ENCODE measurements at regions not wholly inside any gene's neighbourhood (a gene's known extent, or its start where the extent isn't known, plus 50 kb on each side); places are given as distances from the start of the nearest gene placed in this dataset.

- Histone ChIP-seq H3K9ac (ENCODE audit: insufficient read depth, low read length, poor library complexity, severe bottlenecking) (no peak overlapping the region), H3K9me3 (replicated peaks in 1 of 2; ENCODE audit: control insufficient read depth in 1 of 2, insufficient read depth in 1 of 2, low read length in 2 of 2) (peaks cover 25 to 29% of the 10 kb centered on the region in 2 donors), H3K36me3 (replicated peaks in 1 of 2; ENCODE audit: control insufficient read depth in 1 of 2, insufficient read depth in 2 of 2, low read length in 2 of 2) (no peaks in the 10 kb centered on the region), H3K4me1 (ENCODE audit: control insufficient read depth in 1 of 2, insufficient read depth in 2 of 2, low read length in 2 of 2) (no peaks in the 10 kb centered on the region), H3K27ac (ENCODE audit: low read depth in 1 of 2, low read length in 2 of 2) (no peak overlapping the region), H3K27me3 (ENCODE audit: control insufficient read depth in 2 of 2, insufficient read depth in 2 of 2, low read length in 2 of 2) (peaks cover 4 to 23% of the 10 kb centered on the region in 2 donors), H3K4me3 (replicated peaks in 1 of 3; ENCODE audit: low read depth in 2 of 3, low read length in 3 of 3) (no peak overlapping the region), H4K20me1 (ENCODE audit: insufficient read depth, low read length) (no peaks in the 10 kb centered on the region), H2AFZ (ENCODE audit: insufficient read depth, low read depth, low read length, poor library complexity, severe bottlenecking) (no peak overlapping the region), H3K4me2 (replicated peaks; ENCODE audit: extremely low read depth, low read length, poor library complexity, severe bottlenecking) (no peak overlapping the region), H3K79me2 (ENCODE audit: insufficient read depth, low read length) (no peaks in the 10 kb centered on the region)
- Mint-ChIP-seq H3K4me1 (no peaks in the 10 kb centered on the region), H3K27ac (no peak overlapping the region), H3K9me3 (peaks cover 18 to 38% (median 31%) of the 10 kb centered on the region in 7 donors), H3K4me3 (peak overlapping the region in 1 of 2 donors; percentile 74), H3K36me3 (peaks cover 1 to 5% of the 10 kb centered on the region in 2 donors), H3K27me3 (ENCODE audit: low read depth in 3 of 3) (peaks cover 35 to 37% (median 36%) of the 10 kb centered on the region in 3 donors)
- intact Hi-C loops (cut with micrococcal nuclease), result no loop called here
- WGBS (ENCODE audit: insufficient coverage), result 32% methylated on average over 78 of the region's 81 CpGs
- DNase-seq, result no peak
- TF ChIP-seq CTCF (IDR thresholded peaks at IDR 0.05), result no peak
Observed at GRCh38 chr16:46428108-46429061, 192.8 kb downstream of the SHCBP1 start.

- H3K4me3 Mint-ChIP-seq, result peak overlapping the region in 1 of 2 donors; percentile 74
- Histone ChIP-seq H2AFZ (ENCODE audit: insufficient read depth, low read depth, low read length, poor library complexity, severe bottlenecking) (no peak overlapping the region), H3K36me3 (replicated peaks in 1 of 2; ENCODE audit: control insufficient read depth in 1 of 2, insufficient read depth in 2 of 2, low read length in 2 of 2) (no peaks in the 10 kb centered on the region), H4K20me1 (ENCODE audit: insufficient read depth, low read length) (no peaks in the 10 kb centered on the region), H3K27me3 (ENCODE audit: control insufficient read depth in 2 of 2, insufficient read depth in 2 of 2, low read length in 2 of 2) (peaks cover 4 to 23% of the 10 kb centered on the region in 2 donors), H3K9me3 (replicated peaks in 1 of 2; ENCODE audit: control insufficient read depth in 1 of 2, insufficient read depth in 1 of 2, low read length in 2 of 2) (peaks cover 25 to 32% of the 10 kb centered on the region in 2 donors), H3K4me3 (replicated peaks in 1 of 3; ENCODE audit: low read depth in 2 of 3, low read length in 3 of 3) (no peak overlapping the region), H3K4me1 (ENCODE audit: control insufficient read depth in 1 of 2, insufficient read depth in 2 of 2, low read length in 2 of 2) (no peaks in the 10 kb centered on the region), H3K4me2 (replicated peaks; ENCODE audit: extremely low read depth, low read length, poor library complexity, severe bottlenecking) (no peak overlapping the region), H3K9ac (ENCODE audit: insufficient read depth, low read length, poor library complexity, severe bottlenecking) (no peak overlapping the region), H3K79me2 (ENCODE audit: insufficient read depth, low read length) (no peaks in the 10 kb centered on the region), H3K27ac (ENCODE audit: low read depth in 1 of 2, low read length in 2 of 2) (no peak overlapping the region)
- peaks cover 35 to 37% (median 36%) of the 10 kb centered on the region in 3 donors for H3K27me3 Mint-ChIP-seq (ENCODE audit: low read depth in 3 of 3)
- no peak overlapping the region for H3K27ac Mint-ChIP-seq
- WGBS (ENCODE audit: insufficient coverage), result 47% methylated on average over 46 of the region's 48 CpGs
- no peak for DNase-seq
- peaks cover 18 to 38% (median 31%) of the 10 kb centered on the region in 7 donors for H3K9me3 Mint-ChIP-seq
- TF ChIP-seq CTCF (IDR thresholded peaks at IDR 0.05), result no peak
- intact Hi-C loops (cut with micrococcal nuclease), result no loop called here
- peaks cover 1 to 5% of the 10 kb centered on the region in 2 donors for H3K36me3 Mint-ChIP-seq
- no peaks in the 10 kb centered on the region for H3K4me1 Mint-ChIP-seq
Observed at GRCh38 chr16:46427340-46428107, 193.7 kb downstream of the SHCBP1 start.

All from CD14-positive monocyte (primary cell).